OCI-LY3 (cell line): ENCODE measurements at regions not wholly inside any gene's neighbourhood (a gene's known extent, or its start where the extent isn't known, plus 50 kb on each side); places are given as distances from the start of the nearest gene placed in this dataset.

Experiments
- CTCF ChIP-seq: fragments of 200-600, 300-600 bp; sonication (generic); IDR thresholded peaks from 2 replicates; pipeline ENCODE4 v1.5.1; 2014; ENCODE audit warnings: antibody characterized with exemption, low read length, low read depth
- EZH2phosphoT487 ChIP-seq: fragments of 200-600 bp; shearing (Covaris generic); IDR thresholded peaks from 2 replicates; pipeline ENCODE4 v1.6.1; 2018; ENCODE audit warnings: antibody characterized with exemption, mixed run types, low read depth

- TF ChIP-seq CTCF, result no peak
- no peak for TF ChIP-seq EZH2phosphoT487
These were observed 792.2 kb upstream of the LCORL start for GRCh38 chr4:18813771-18814170.
